HG03108 (cell line): ENCODE measurements at regions not wholly inside any gene's neighbourhood (a gene's known extent, or its start where the extent isn't known, plus 50 kb on each side); places are given as distances from the start of the nearest gene placed in this dataset.

Source experiments
- ATAC-seq: cut with Tn5 transposase; IDR thresholded peaks from one replicate; pipeline ENCODE4 v1.9.1; 2021; ENCODE audit warnings: moderate library complexity; ENCODE audit not compliant: unreplicated experiment

- no peak for ATAC-seq
Measured at GRCh38 chr13:100818711-100819110, 144.1 kb upstream of the TMTC4 start.

- no peak for ATAC-seq
Measured at GRCh38 chr13:100817928-100818327, 143.3 kb upstream of the TMTC4 start.

GRCh38 chr13:100815476-100816046 lies 141.0 kb upstream of the TMTC4 start:
- no peak for ATAC-seq

- ATAC-seq: no peak
Measured at GRCh38 chr13:100812982-100813584, 138.5 kb upstream of the TMTC4 start.

DNA sequence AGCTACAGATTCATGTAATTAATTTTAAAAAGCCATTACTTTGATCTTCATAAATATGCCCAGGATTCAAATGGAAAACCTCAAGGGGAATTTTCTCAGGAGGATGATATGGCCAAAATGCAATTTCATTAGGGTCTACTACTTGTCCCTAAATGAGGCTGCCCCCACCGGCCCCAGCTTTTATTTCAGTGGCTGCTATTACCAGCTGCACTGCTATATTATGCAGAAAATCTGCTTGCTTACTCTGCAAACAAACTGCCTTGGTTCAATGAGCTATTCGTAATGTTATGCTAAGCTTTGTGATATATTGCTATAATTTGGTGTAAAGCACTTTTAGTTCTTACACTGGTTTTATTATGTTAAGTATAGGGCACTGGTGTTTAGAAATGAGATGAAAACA lies 137.3 kb upstream of the TMTC4 start:
- no peak for ATAC-seq

- no peak for ATAC-seq
Measured at GRCh38 chr13:100811024-100811865, 136.7 kb upstream of the TMTC4 start.

GRCh38 chr13:100810481-100810880 lies 135.9 kb upstream of the TMTC4 start:
- no peak for ATAC-seq

- ATAC-seq: no peak
Measured at GRCh38 chr13:100809856-100810255, 135.3 kb upstream of the TMTC4 start.

GRCh38 chr13:100809129-100809390 lies 134.5 kb upstream of the TMTC4 start:
- no peak for ATAC-seq

DNA sequence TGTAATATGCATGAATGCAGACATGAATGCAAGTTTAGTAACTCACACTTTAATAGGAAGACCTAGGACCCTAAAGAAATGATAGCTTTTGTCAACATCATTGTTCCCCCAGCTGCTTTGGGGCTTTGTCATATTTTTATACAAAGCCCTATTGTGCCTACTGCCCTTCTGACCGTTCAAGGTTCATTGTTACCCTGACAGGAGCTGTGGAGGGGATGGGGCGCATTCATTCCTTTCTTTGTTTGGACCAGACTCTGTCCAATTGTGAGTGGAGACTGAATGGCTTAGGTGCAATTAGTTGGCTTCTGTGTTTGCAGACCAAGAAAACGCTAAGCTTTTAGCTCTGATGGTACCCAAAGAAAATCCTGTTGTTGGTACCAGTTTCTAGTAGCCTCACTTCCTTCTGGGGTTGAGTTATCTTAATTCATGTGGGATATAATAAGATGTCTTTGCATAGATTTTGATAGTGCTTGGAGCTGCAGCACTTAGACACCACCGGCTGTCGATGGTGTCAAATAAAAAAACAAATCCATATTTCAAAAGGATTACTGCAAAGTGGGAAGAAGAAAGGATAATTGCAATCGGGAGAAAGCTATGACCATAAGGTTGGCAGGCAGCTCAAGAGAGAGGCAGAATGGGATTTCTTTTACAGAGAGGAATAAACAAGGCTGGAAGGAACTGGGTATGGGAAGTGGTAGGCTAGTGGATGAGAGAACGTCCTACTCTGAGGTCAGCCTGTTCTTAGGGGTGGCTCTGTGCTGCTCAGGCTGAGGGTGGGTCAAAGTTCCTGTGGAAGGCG lies 133.9 kb upstream of the TMTC4 start:
- ATAC-seq: no peak

- no peak for ATAC-seq
Measured at GRCh38 chr13:100803091-100803490, 128.5 kb upstream of the TMTC4 start.

GRCh38 chr13:100800283-100800875 lies 125.8 kb upstream of the TMTC4 start:
- ATAC-seq: no peak

- no peak for ATAC-seq
Measured at GRCh38 chr13:100798739-100799361, 124.3 kb upstream of the TMTC4 start.

DNA sequence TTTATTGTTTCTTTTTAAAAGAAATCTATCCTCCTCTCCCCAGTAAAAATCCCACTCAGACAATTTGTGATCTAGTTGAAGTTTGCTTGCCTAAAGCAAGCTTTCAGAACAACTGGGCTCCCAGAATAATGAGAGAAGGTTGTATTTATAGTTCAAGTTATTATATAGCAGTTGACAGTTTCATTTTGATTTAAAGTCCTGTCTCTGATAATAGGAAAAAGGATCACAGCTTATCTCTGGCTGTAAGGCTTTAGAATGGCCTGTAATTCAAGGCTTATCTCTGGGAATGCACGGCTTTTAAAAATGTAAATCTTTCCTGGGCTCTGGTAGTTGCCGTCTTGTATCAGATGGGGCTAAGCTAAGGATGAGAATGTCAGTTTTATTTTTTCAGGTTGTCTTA lies 123.3 kb upstream of the TMTC4 start:
- no peak for ATAC-seq

DNA sequence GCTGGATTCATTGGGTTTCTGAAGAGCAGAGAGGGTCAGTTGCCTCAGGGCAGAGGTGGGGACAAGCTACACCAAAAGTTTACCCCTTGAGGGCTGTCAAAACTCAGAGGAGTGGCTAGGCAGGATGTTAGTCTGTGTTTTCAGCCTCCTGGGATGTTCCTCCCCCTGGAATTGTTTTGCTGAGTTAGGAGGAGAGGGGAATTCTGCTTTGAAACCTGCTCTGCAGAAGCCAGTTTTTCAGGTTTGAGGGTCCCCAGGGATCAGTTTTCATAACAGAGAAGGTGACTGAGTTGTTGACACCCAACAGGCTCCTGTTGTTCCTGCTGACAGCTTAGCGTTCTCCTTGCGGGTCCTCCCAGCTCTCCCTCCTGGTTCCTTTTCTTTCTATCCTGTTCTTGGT lies 121.9 kb upstream of the TMTC4 start:
- no peak for ATAC-seq

DNA sequence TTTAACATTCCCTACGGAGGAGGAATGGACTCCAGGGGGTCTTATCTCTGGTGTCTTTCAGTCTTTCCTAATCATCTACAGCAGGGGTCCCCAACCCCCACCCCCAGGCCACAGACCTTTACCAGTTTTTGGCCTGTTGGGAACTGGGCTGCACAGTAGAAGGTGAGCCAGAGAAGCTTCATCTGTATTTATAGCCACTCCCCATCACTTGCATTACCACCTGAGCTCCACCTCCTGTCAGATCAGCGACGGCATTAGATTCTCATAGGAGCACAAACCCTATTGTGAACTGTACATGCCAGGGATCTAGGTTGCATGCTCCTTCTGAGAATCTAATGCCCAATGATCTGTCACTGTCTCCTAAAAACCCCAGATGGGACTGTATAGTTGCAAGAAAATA lies 120.0 kb upstream of the TMTC4 start:
- no peak for ATAC-seq

DNA sequence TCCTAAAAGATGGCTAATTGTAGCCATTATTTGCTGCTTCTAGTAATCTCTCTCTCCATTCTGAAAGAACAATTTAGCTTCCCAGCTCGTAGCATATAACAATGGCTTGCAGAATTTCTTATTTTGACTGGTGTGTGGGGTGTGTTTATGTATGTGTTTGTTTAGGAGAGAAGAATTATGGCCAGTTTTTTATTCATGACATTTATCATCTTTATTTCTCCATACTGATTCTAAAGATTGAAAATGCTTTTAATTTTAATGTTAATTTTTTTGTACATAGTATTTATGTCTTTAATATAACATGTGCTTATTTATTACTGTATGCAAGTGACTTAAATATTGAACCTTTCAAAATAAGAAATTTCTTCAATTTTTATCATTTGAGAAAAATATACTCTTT lies 115.8 kb upstream of the TMTC4 start:
- ATAC-seq: no peak

GRCh38 chr13:100789968-100790367 lies 115.4 kb upstream of the TMTC4 start:
- ATAC-seq: peak; percentile 82

DNA sequence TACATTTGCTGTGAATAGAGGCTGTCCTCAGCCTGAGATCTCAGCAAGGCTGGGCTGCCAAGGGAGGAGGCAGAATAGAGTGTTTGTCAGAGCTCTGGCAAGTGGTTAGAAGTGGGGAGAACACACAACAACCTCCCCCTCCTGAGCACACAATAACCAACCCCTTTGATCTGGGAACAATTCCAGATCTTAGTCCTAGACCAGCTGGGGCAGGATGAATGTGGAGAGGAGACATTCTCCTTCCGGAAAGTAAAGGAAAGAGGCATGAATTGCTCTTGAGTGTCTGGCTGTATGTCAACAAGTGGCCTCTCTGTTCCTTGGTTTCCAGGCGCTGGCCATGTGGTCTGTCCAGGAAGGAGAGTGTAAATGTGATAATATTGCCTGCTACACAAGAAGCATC lies 114.9 kb upstream of the TMTC4 start:
- ATAC-seq: no peak

DNA sequence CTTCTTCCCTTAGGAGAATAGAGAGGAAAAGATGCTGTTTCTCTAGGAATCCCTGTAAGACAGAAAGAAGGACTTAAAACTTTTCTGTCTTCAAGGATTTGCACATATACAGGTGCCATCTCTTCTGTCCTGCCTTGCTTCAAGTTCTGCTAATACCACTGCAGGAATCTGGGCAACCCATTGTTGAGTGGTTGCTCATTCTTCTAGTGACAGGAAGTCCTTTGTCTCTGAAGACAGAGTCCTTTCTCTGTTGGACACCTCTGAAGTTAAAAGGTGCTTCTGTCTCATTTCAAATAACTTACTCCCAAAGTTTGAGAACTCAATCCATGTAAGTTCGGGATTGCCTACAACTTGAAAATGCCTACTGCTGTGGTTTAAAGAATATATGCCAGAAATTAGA lies 114.4 kb upstream of the TMTC4 start:
- ATAC-seq: no peak

GRCh38 chr13:100788540-100788939 lies 113.9 kb upstream of the TMTC4 start:
- ATAC-seq: no peak
